GM19351 (cell line): ENCODE measurements at regions not wholly inside any gene's neighbourhood (a gene's known extent, or its start where the extent isn't known, plus 50 kb on each side); places are given as distances from the start of the nearest gene placed in this dataset.

Source experiments
- ATAC-seq: cut with Tn5 transposase; IDR thresholded peaks from one replicate; pipeline ENCODE4 v1.9.1; 2021; ENCODE audit warnings: mild to moderate bottlenecking, moderate library complexity; ENCODE audit not compliant: unreplicated experiment

GRCh38 chr12:27179400-27180214, 64.5 kb upstream of the STK38L start:
- peak; percentile 88 for ATAC-seq

- no peak for ATAC-seq
Observed at GRCh38 chr12:27180906-27181505, 63.1 kb upstream of the STK38L start.

- ATAC-seq = no peak
Observed at GRCh38 chr12:27183342-27183741, 60.7 kb upstream of the STK38L start.

- peak; percentile 93 for ATAC-seq
Observed at GRCh38 chr12:27185234-27186021, 58.7 kb upstream of the STK38L start.

GRCh38 chr12:27186022-27186839, 57.9 kb upstream of the STK38L start:
- ATAC-seq = no peak

- ATAC-seq = no peak
Observed at GRCh38 chr12:27187697-27188096, 56.4 kb upstream of the STK38L start.

GRCh38 chr12:27190761-27191160, 53.3 kb upstream of the STK38L start:
- ATAC-seq = no peak

- no peak for ATAC-seq
Observed at GRCh38 chr12:27191531-27191930, 52.6 kb upstream of the STK38L start.

- ATAC-seq = no peak
Observed at GRCh38 chr12:27192118-27192802, 51.8 kb upstream of the STK38L start.

- no peak for ATAC-seq
Observed at GRCh38 chr12:27193106-27193505, 51.0 kb upstream of the STK38L start.

- no peak for ATAC-seq
Observed at GRCh38 chr12:27193854-27194544, 50.1 kb upstream of the STK38L start.
